K562 (cell line): ENCODE measurements at regions not wholly inside any gene's neighbourhood (a gene's known extent, or its start where the extent isn't known, plus 50 kb on each side); places are given as distances from the start of the nearest gene placed in this dataset.

ENCODE experiments used
- ATAC-seq: fragments of 200-7000 bp; cut with Tn5 transposase; 3 replicates; pipeline ENCODE4 v1.9.1; 2020; ENCODE audit warnings: moderate library complexity
- BruUV-seq: library from RNA; stranded (reverse); fragments of 400-500 nt; replicated peaks from 2 replicates; lab custom pipeline; 2021; lab: Mats Ljungman, UMichigan
- CTCF ChIA-PET: fragments of 300-600 bp; formaldehyde crosslinking; extraction: SDS; loops from one replicate; lab custom pipeline; 2021; ENCODE audit warnings: low intra/inter-chr PET ratio; lab: Yijun Ruan, JAX
- POLR2A ChIA-PET: fragments of 300-600, 350-650 bp; sonication (Branson Sonifier 250); formaldehyde crosslinking; extraction: SDS; loops from one replicate; lab custom pipeline; 2021; ENCODE audit warnings: antibody characterized with exemption, inconsistent platforms; lab: Yijun Ruan, JAX
- DNase-seq, 4 experiments: peaks; one replicate each; pipeline versions ENCODE4 v3.0.0 to v3.0.0-alpha.2; 2011 to 2018; ENCODE audit warnings: low spot score in 3 of 4, mixed read lengths in 3 of 4; ENCODE audit errors: extremely low read depth in 1 of 4
- FAIRE-seq: peaks from 2 replicates; lab custom pipeline; 2011; peaks lifted over from hg19 to GRCh38; lab: Jason Lieb, UNC
- H2AFZ ChIP-seq: 2 replicates; pipeline ENCODE4 v1.6.0; 2011; ENCODE audit warnings: low read depth, low read length, control low read depth, inconsistent platforms
- H3K27ac ChIP-seq: fragments of 200-600 bp; 3 replicates; pipeline ENCODE4 v1.8.0; 2011; ENCODE audit warnings: low read depth, mild to moderate bottlenecking, control low read depth, inconsistent platforms, low read length, moderate library complexity, mixed read lengths; ENCODE audit errors: extremely low read depth
- H3K27me3 ChIP-seq, 2 experiments: fragments of 300-600 bp in 1 of 2; 2 replicates in 1 of 2; 3 replicates in 1 of 2; pipeline versions ENCODE4 v1.6.0 to v1.8.0; 2011; ENCODE audit warnings: inconsistent platforms in 2 of 2, low read length in 2 of 2, mild to moderate bottlenecking in 1 of 2, mixed read lengths in 1 of 2, moderate library complexity in 1 of 2; ENCODE audit not compliant: control insufficient read depth in 2 of 2, insufficient read depth in 2 of 2
- H3K36me3 ChIP-seq: fragments of 300-600 bp; 3 replicates; pipeline ENCODE4 v1.8.0; 2011; ENCODE audit warnings: mild to moderate bottlenecking, low read length, inconsistent platforms; ENCODE audit not compliant: control insufficient read depth, insufficient read depth
- H3K4me1 ChIP-seq, 2 experiments: fragments of 200-600 bp in 1 of 2; replicated peaks in 1 of 2; 2 replicates in 1 of 2; 3 replicates in 1 of 2; pipeline versions ENCODE4 v1.5.1 to v1.8.0; 2011; ENCODE audit warnings: inconsistent platforms in 2 of 2, low read length in 2 of 2, mild to moderate bottlenecking in 1 of 2, mixed read lengths in 1 of 2, moderate library complexity in 1 of 2; ENCODE audit not compliant: control insufficient read depth in 2 of 2, insufficient read depth in 2 of 2
- H3K4me2 ChIP-seq: 2 replicates; pipeline ENCODE4 v1.6.1; 2011; ENCODE audit warnings: low read length, control low read depth, inconsistent platforms, mixed read lengths; ENCODE audit not compliant: insufficient read depth
- H3K4me3 ChIP-seq: fragments of 200-600 bp; sonication (generic), shearing (Covaris generic); 2 replicates; pipeline ENCODE4 v1.5.1; 2016; ENCODE audit warnings: control low read depth, inconsistent platforms
- H3K79me2 ChIP-seq: fragments of 200-600 bp; 3 replicates; pipeline ENCODE4 v1.8.0; 2011; ENCODE audit warnings: low read length, inconsistent platforms; ENCODE audit not compliant: control insufficient read depth, insufficient read depth
- H3K9ac ChIP-seq, 2 experiments: 2 replicates each; pipeline versions ENCODE4 v1.6.0 to v1.6.1; 2011; ENCODE audit warnings: low read depth in 2 of 2, low read length in 2 of 2, control low read depth in 1 of 2, inconsistent platforms in 1 of 2, mild to moderate bottlenecking in 1 of 2, mixed read lengths in 1 of 2; ENCODE audit not compliant: insufficient read depth in 1 of 2
- H3K9me1 ChIP-seq: one replicate; pipeline ENCODE4 v1.6.0; 2011; ENCODE audit warnings: inconsistent platforms, mild to moderate bottlenecking, low read length, moderate library complexity; ENCODE audit not compliant: control insufficient read depth, insufficient read depth
- H3K9me3 ChIP-seq: replicated peaks from 2 replicates; pipeline ENCODE4 v1.5.1; 2011; ENCODE audit warnings: low read depth, low read length, inconsistent platforms; ENCODE audit not compliant: control insufficient read depth, insufficient read depth
- H4K20me1 ChIP-seq: replicated peaks from 2 replicates; pipeline ENCODE4 v1.6.1; 2011; ENCODE audit warnings: low read length, inconsistent platforms, mixed read lengths; ENCODE audit not compliant: control insufficient read depth, insufficient read depth
- NCOA2 ChIP-seq, 2 experiments: fragments of 450-650 bp; IDR thresholded peaks; 2 replicates each; pipeline ENCODE4 v1.6.1; 2018; ENCODE audit warnings: mild to moderate bottlenecking in 2 of 2, moderate library complexity in 1 of 2; ENCODE audit not compliant: partially characterized antibody in 2 of 2
- TRIM28 ChIP-seq: fragments of 450-650 bp; IDR thresholded peaks from 2 replicates; pipeline ENCODE4 v1.6.1; 2017
- WGBS: fragments of 100-300 bp; shearing (Covaris generic); methylation state at CpG from one replicate; pipeline ENCODE4 v1.1.6; 2016; ENCODE audit warnings: low coverage, mixed read lengths; ENCODE audit not compliant: insufficient coverage; ENCODE audit errors: missing lambda C conversion rate; 5-methylcytosine and 5-hydroxymethylcytosine counted together
- in situ Hi-C: fragments of 300-500 bp; cut with MboI; formaldehyde crosslinking; loops from 4 replicates; pipeline ENCODE4 v1.15.0; 2018; ENCODE audit warnings: inconsistent platforms, mixed read lengths
- intact Hi-C: fragments of 100-400 bp; cut with micrococcal nuclease; formaldehyde crosslinking; loops from 2 replicates; pipeline ENCODE4 v1.14.2; 2022
- TF ChIP-seq, protein P1 (sequence below): fragments of 450-650 bp; IDR thresholded peaks from 2 replicates; pipeline ENCODE4 v1.7.0; 2016; ENCODE audit warnings: borderline replicate concordance
- TF ChIP-seq, protein P2 (sequence below): sonication (generic); formaldehyde crosslinking; IDR thresholded peaks from 2 replicates; pipeline ENCODE4 v1.9.0; 2022; ENCODE audit warnings: mild to moderate bottlenecking, missing genetic modification reagents
- TF ChIP-seq, protein P3 (sequence below): fragments of 250-450 bp; sonication (Bioruptor Pico); IDR thresholded peaks from 2 replicates; pipeline ENCODE4 v1.8.0; 2022; ENCODE audit warnings: moderate library complexity, mild to moderate bottlenecking, inconsistent platforms
- TF ChIP-seq, protein P4 (sequence below): sonication (generic); formaldehyde crosslinking; IDR thresholded peaks from 2 replicates; pipeline ENCODE4 v1.8.1; 2022; ENCODE audit warnings: missing genetic modification reagents
- TF ChIP-seq, protein P5 (sequence below): sonication (generic); formaldehyde crosslinking; IDR thresholded peaks from 2 replicates; pipeline ENCODE4 v1.8.0; 2022; ENCODE audit warnings: mild to moderate bottlenecking, missing genetic modification reagents

DNA sequence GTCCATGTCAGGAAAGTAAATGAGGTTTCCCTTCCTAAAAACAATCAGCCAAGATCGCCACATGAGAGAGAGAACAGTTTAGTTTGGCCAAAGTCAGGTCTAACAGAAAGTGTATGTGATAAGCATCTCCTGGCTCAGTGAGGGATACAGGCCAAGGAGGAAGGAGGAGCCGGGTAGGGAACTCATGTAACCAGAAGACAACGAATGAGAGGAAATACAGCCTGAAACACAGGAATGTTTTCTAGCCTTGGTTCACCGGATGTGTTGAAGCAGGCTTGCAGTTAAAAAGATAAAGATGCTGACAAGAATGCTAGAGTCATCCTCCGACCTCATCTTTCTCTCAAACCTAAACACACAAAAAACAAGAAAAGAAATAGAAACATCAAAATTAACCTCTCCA is 283.9 kb upstream of the SIX2 start:
- no peaks in the 10 kb centered on the region for H4K20me1 ChIP-seq
- CTCF ChIA-PET = no interaction called here
- intact Hi-C loops = no loop called here
- 0% methylated on average over 5 of the region's 5 CpGs for WGBS
- FAIRE-seq = no peak
- H3K9ac ChIP-seq = no peak overlapping the region
- DNase-seq = no peak
- H3K9me3 ChIP-seq = no peaks in the 10 kb centered on the region
- no peak for ATAC-seq
- no peak overlapping the region for H3K27ac ChIP-seq
- no peaks in the 10 kb centered on the region for H3K9me1 ChIP-seq
- H3K4me1 ChIP-seq = no peaks in the 10 kb centered on the region
- in situ Hi-C loops = no loop called here
- H3K4me2 ChIP-seq = no peak overlapping the region
- H3K27me3 ChIP-seq = peaks cover 0 to 5% of the 10 kb centered on the region in 2 experiments; a peak in 2 of 5 replicates
- H3K4me3 ChIP-seq = no peak overlapping the region
- POLR2A ChIA-PET = interaction anchor here (0.6 kb wide), 1 partner anchor 501 kb away, joined by 3 read pairs; no protein-coding TSS in a partner anchor
- no peak overlapping the region for H2AFZ ChIP-seq
- no TSS peak for BruUV-seq
- TF ChIP-seq TRIM28 (no peak), NCOA2 (IDR thresholded peaks at IDR 0.05; ENCODE audit: partially characterized antibody in 2 of 2) (no peak)
- TF ChIP-seq, protein P1, sequence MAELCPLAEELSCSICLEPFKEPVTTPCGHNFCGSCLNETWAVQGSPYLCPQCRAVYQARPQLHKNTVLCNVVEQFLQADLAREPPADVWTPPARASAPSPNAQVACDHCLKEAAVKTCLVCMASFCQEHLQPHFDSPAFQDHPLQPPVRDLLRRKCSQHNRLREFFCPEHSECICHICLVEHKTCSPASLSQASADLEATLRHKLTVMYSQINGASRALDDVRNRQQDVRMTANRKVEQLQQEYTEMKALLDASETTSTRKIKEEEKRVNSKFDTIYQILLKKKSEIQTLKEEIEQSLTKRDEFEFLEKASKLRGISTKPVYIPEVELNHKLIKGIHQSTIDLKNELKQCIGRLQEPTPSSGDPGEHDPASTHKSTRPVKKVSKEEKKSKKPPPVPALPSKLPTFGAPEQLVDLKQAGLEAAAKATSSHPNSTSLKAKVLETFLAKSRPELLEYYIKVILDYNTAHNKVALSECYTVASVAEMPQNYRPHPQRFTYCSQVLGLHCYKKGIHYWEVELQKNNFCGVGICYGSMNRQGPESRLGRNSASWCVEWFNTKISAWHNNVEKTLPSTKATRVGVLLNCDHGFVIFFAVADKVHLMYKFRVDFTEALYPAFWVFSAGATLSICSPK = no peak
- TF ChIP-seq, protein P2, sequence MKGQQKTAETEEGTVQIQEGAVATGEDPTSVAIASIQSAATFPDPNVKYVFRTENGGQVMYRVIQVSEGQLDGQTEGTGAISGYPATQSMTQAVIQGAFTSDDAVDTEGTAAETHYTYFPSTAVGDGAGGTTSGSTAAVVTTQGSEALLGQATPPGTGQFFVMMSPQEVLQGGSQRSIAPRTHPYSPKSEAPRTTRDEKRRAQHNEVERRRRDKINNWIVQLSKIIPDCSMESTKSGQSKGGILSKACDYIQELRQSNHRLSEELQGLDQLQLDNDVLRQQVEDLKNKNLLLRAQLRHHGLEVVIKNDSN (CRISPR knock-in tag) = no peak
- TF ChIP-seq, protein P3, sequence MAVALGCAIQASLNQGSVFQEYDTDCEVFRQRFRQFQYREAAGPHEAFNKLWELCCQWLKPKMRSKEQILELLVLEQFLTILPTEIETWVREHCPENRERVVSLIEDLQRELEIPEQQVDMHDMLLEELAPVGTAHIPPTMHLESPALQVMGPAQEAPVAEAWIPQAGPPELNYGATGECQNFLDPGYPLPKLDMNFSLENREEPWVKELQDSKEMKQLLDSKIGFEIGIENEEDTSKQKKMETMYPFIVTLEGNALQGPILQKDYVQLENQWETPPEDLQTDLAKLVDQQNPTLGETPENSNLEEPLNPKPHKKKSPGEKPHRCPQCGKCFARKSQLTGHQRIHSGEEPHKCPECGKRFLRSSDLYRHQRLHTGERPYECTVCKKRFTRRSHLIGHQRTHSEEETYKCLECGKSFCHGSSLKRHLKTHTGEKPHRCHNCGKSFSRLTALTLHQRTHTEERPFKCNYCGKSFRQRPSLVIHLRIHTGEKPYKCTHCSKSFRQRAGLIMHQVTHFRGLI = no peak
- TF ChIP-seq, protein P4, sequence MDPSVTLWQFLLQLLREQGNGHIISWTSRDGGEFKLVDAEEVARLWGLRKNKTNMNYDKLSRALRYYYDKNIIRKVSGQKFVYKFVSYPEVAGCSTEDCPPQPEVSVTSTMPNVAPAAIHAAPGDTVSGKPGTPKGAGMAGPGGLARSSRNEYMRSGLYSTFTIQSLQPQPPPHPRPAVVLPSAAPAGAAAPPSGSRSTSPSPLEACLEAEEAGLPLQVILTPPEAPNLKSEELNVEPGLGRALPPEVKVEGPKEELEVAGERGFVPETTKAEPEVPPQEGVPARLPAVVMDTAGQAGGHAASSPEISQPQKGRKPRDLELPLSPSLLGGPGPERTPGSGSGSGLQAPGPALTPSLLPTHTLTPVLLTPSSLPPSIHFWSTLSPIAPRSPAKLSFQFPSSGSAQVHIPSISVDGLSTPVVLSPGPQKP (CRISPR knock-in tag) = no peak
- TF ChIP-seq, protein P5, sequence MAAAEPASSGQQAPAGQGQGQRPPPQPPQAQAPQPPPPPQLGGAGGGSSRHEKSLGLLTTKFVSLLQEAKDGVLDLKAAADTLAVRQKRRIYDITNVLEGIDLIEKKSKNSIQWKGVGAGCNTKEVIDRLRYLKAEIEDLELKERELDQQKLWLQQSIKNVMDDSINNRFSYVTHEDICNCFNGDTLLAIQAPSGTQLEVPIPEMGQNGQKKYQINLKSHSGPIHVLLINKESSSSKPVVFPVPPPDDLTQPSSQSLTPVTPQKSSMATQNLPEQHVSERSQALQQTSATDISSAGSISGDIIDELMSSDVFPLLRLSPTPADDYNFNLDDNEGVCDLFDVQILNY (CRISPR knock-in tag) = no peak
- no peaks in the 10 kb centered on the region for H3K36me3 ChIP-seq
- no peaks in the 10 kb centered on the region for H3K79me2 ChIP-seq
